GM19023 (cell line): ENCODE measurements at regions not wholly inside any gene's neighbourhood (a gene's known extent, or its start where the extent isn't known, plus 50 kb on each side); places are given as distances from the start of the nearest gene placed in this dataset.
"Not testable (repeated sequence)": the region's sequence is repeated elsewhere in the genome, so short reads cannot be mapped to it uniquely, and the experiment has no call there.

Experiments used
- ATAC-seq: cut with Tn5 transposase; IDR thresholded peaks from one replicate; pipeline ENCODE4 v1.9.1; 2021; ENCODE audit warnings: mild to moderate bottlenecking, moderate library complexity; ENCODE audit not compliant: unreplicated experiment

GRCh38 chr3:105094588-105094987, 272.1 kb upstream of the ALCAM start:
- ATAC-seq, result no peak

- no peak for ATAC-seq
These were observed 270.6 kb upstream of the ALCAM start for GRCh38 chr3:105096071-105096470.

GRCh38 chr3:105101603-105102002, 265.1 kb upstream of the ALCAM start:
- ATAC-seq, result no peak

GRCh38 chr3:105103139-105103538, 263.6 kb upstream of the ALCAM start:
- no peak for ATAC-seq

- ATAC-seq, result no peak
These were observed 257.9 kb upstream of the ALCAM start for GRCh38 chr3:105108823-105109222.

- ATAC-seq, result no peak
These were observed 247.8 kb upstream of the ALCAM start for GRCh38 chr3:105118905-105119304.

- ATAC-seq, result no peak
These were observed 246.8 kb upstream of the ALCAM start for GRCh38 chr3:105119801-105120340.

- ATAC-seq, result no peak
These were observed 235.8 kb upstream of the ALCAM start for GRCh38 chr3:105130911-105131310.

GRCh38 chr3:105137911-105138310, 228.8 kb upstream of the ALCAM start:
- no peak for ATAC-seq

- no peak for ATAC-seq
These were observed 226.7 kb upstream of the ALCAM start for GRCh38 chr3:105139881-105140560.

GRCh38 chr3:105140899-105141367, 225.8 kb upstream of the ALCAM start:
- no peak for ATAC-seq

GRCh38 chr3:105144837-105145236, 221.9 kb upstream of the ALCAM start:
- ATAC-seq, result no peak

- ATAC-seq, result no peak
These were observed 221.2 kb upstream of the ALCAM start for GRCh38 chr3:105145511-105145910.

- not testable (repeated sequence) for ATAC-seq
These were observed 217.5 kb upstream of the ALCAM start for GRCh38 chr3:105149197-105149596.

- no peak for ATAC-seq
These were observed 213.7 kb upstream of the ALCAM start for GRCh38 chr3:105152987-105153386.

- no peak for ATAC-seq
These were observed 212.0 kb upstream of the ALCAM start for GRCh38 chr3:105154692-105155091.

- no peak for ATAC-seq
These were observed 209.5 kb upstream of the ALCAM start for GRCh38 chr3:105157067-105157765.

GRCh38 chr3:105157766-105158085, 209.0 kb upstream of the ALCAM start:
- ATAC-seq, result no peak

GRCh38 chr3:105158286-105158685, 208.4 kb upstream of the ALCAM start:
- no peak for ATAC-seq

GRCh38 chr3:105162448-105162847, 204.3 kb upstream of the ALCAM start:
- ATAC-seq, result no peak

- ATAC-seq, result no peak
These were observed 199.8 kb upstream of the ALCAM start for GRCh38 chr3:105166893-105167292.

GRCh38 chr3:105170423-105170822, 196.3 kb upstream of the ALCAM start:
- no peak for ATAC-seq
